OCI-LY3 (cell line): ENCODE measurements at regions not wholly inside any gene's neighbourhood (a gene's known extent, or its start where the extent isn't known, plus 50 kb on each side); places are given as distances from the start of the nearest gene placed in this dataset.

ENCODE experiments used
- H2AFZ ChIP-seq: fragments of 200-600, 300-600 bp; shearing (Covaris generic); 2 replicates; pipeline ENCODE4 v1.6.0; 2014; ENCODE audit warnings: antibody characterized with exemption, low read depth, low read length
- H3K27ac ChIP-seq: fragments of 200-600, 300-600 bp; sonication (generic); 2 replicates; pipeline ENCODE4 v1.5.1; 2014; ENCODE audit warnings: mild to moderate bottlenecking, low read length, moderate library complexity, mixed read lengths
- H3K27me3 ChIP-seq: fragments of 200-600, 300-600 bp; sonication (generic); 2 replicates; pipeline ENCODE4 v1.6.1; 2014; ENCODE audit warnings: low read depth, low read length, mixed read lengths
- H3K36me3 ChIP-seq: fragments of 200-600, 300-600 bp; sonication (generic); replicated peaks from 2 replicates; pipeline ENCODE3; 2014; ENCODE audit warnings: low read depth, low read length, mixed read lengths
- H3K4me1 ChIP-seq: fragments of 300-600, 200-600 bp; sonication (generic); 2 replicates; pipeline ENCODE4 v1.6.1; 2014; ENCODE audit warnings: low read length, mixed read lengths
- H3K4me2 ChIP-seq: fragments of 200-600, 300-600 bp; sonication (generic); 2 replicates; pipeline ENCODE4 v1.6.1; 2014; ENCODE audit warnings: low read length, mixed read lengths
- H3K4me3 ChIP-seq: fragments of 300-600, 200-600 bp; sonication (generic); 2 replicates; pipeline ENCODE4 v1.5.1; 2014; ENCODE audit warnings: antibody characterized with exemption, mild to moderate bottlenecking, low read length, moderate library complexity
- H3K79me2 ChIP-seq: fragments of 300-600, 200-600 bp; shearing (Covaris generic); 2 replicates; pipeline ENCODE4 v1.6.1; 2014; ENCODE audit warnings: mild to moderate bottlenecking, low read length, mixed read lengths
- H3K9ac ChIP-seq: fragments of 300-600, 200-600 bp; shearing (Covaris generic); 2 replicates; pipeline ENCODE4 v1.6.0; 2014; ENCODE audit warnings: mild to moderate bottlenecking, low read length, moderate library complexity
- H3K9me3 ChIP-seq: fragments of 200-600, 300-600 bp; shearing (Covaris generic); 2 replicates; pipeline ENCODE4 v1.6.1; 2014; ENCODE audit warnings: low read length, mixed read lengths; ENCODE audit not compliant: insufficient read depth
- H4K20me1 ChIP-seq: fragments of 200-600, 300-600 bp; sonication (generic); 2 replicates; pipeline ENCODE4 v1.6.1; 2016; ENCODE audit warnings: low read length, mixed read lengths; ENCODE audit not compliant: insufficient read depth
- CTCF ChIP-seq: fragments of 200-600, 300-600 bp; sonication (generic); IDR thresholded peaks from 2 replicates; pipeline ENCODE4 v1.5.1; 2014; ENCODE audit warnings: antibody characterized with exemption, low read length, low read depth
- EZH2phosphoT487 ChIP-seq: fragments of 200-600 bp; shearing (Covaris generic); IDR thresholded peaks from 2 replicates; pipeline ENCODE4 v1.6.1; 2018; ENCODE audit warnings: antibody characterized with exemption, mixed run types, low read depth

GRCh38 chr18:5726011-5726410 is 169.3 kb downstream of the TMEM200C start:
- H3K27ac ChIP-seq: no peak overlapping the region
- H3K27me3 ChIP-seq: no peaks in the 10 kb centered on the region
- no peaks in the 10 kb centered on the region for H3K79me2 ChIP-seq
- no peak overlapping the region for H3K4me2 ChIP-seq
- no peak for TF ChIP-seq CTCF
- TF ChIP-seq EZH2phosphoT487: no peak
- no peak overlapping the region for H3K4me3 ChIP-seq
- H2AFZ ChIP-seq: no peak overlapping the region
- no peaks in the 10 kb centered on the region for H3K36me3 ChIP-seq
- H3K9me3 ChIP-seq: no peaks in the 10 kb centered on the region
- no peaks in the 10 kb centered on the region for H3K4me1 ChIP-seq
- H3K9ac ChIP-seq: no peak overlapping the region
- no peaks in the 10 kb centered on the region for H4K20me1 ChIP-seq

GRCh38 chr18:5721924-5722323 is 173.4 kb downstream of the TMEM200C start:
- H3K4me2 ChIP-seq: no peak overlapping the region
- TF ChIP-seq CTCF: no peak
- TF ChIP-seq EZH2phosphoT487: no peak
- H2AFZ ChIP-seq: no peak overlapping the region
- H3K27me3 ChIP-seq: no peaks in the 10 kb centered on the region
- no peak overlapping the region for H3K9ac ChIP-seq
- H3K4me3 ChIP-seq: no peak overlapping the region
- H3K79me2 ChIP-seq: no peaks in the 10 kb centered on the region
- no peak overlapping the region for H3K27ac ChIP-seq
- no peaks in the 10 kb centered on the region for H3K36me3 ChIP-seq
- no peaks in the 10 kb centered on the region for H4K20me1 ChIP-seq
- no peaks in the 10 kb centered on the region for H3K4me1 ChIP-seq
- no peaks in the 10 kb centered on the region for H3K9me3 ChIP-seq

- no peaks in the 10 kb centered on the region for H3K27me3 ChIP-seq
- H3K4me1 ChIP-seq: no peaks in the 10 kb centered on the region
- no peak overlapping the region for H3K4me3 ChIP-seq
- no peak overlapping the region for H2AFZ ChIP-seq
- no peaks in the 10 kb centered on the region for H3K9me3 ChIP-seq
- no peak overlapping the region for H3K9ac ChIP-seq
- no peak overlapping the region for H3K4me2 ChIP-seq
- H3K27ac ChIP-seq: no peak overlapping the region
- TF ChIP-seq CTCF: no peak
- TF ChIP-seq EZH2phosphoT487: no peak
- no peaks in the 10 kb centered on the region for H3K79me2 ChIP-seq
- H4K20me1 ChIP-seq: no peaks in the 10 kb centered on the region
- no peaks in the 10 kb centered on the region for H3K36me3 ChIP-seq
These were observed 175.2 kb downstream of the TMEM200C start for GRCh38 chr18:5720132-5720531.

GRCh38 chr18:5717256-5717655 is 173.5 kb upstream of the EPB41L3 start:
- Histone ChIP-seq H3K27me3 (no peaks in the 10 kb centered on the region), H4K20me1 (no peaks in the 10 kb centered on the region), H3K4me2 (no peak overlapping the region), H3K9ac (no peak overlapping the region), H3K27ac (no peak overlapping the region), H3K79me2 (no peaks in the 10 kb centered on the region), H2AFZ (no peak overlapping the region), H3K4me3 (no peak overlapping the region), H3K36me3 (no peaks in the 10 kb centered on the region), H3K9me3 (no peaks in the 10 kb centered on the region), H3K4me1 (no peaks in the 10 kb centered on the region)
- TF ChIP-seq CTCF: no peak
- TF ChIP-seq EZH2phosphoT487: no peak
